HepG2 (cell line): ENCODE measurements at regions not wholly inside any gene's neighbourhood (a gene's known extent, or its start where the extent isn't known, plus 50 kb on each side); places are given as distances from the start of the nearest gene placed in this dataset.

Experiments used
- ATAC-seq: fragments of 200-7000 bp; cut with Tn5 transposase; 3 replicates; pipeline ENCODE4 v1.9.1; 2020; ENCODE audit warnings: mild to moderate bottlenecking, moderate library complexity
- BruUV-seq: library from RNA; stranded (reverse); fragments of 400-500 nt; replicated peaks from 2 replicates; lab custom pipeline; 2021; lab: Mats Ljungman, UMichigan
- CTCF ChIA-PET: fragments of 300-600 bp; formaldehyde crosslinking; extraction: SDS; loops from one replicate; lab custom pipeline; 2021; ENCODE audit warnings: low total read pairs, inconsistent platforms, low intra/inter-chr PET ratio; lab: Yijun Ruan, JAX
- POLR2A ChIA-PET: fragments of 350-600 bp; sonication (Branson Sonifier 250); formaldehyde crosslinking; loops from one replicate; lab custom pipeline; 2020; ENCODE audit warnings: antibody characterized with exemption, inconsistent platforms; lab: Yijun Ruan, JAX
- DNase-seq: peaks from one replicate; pipeline ENCODE4 v3.0.0-alpha.2; 2015; ENCODE audit warnings: low spot score
- FAIRE-seq: peaks from 3 replicates; lab custom pipeline; 2011; peaks lifted over from hg19 to GRCh38; lab: Jason Lieb, UNC
- H2AFZ ChIP-seq: one replicate; pipeline ENCODE4 v1.6.1; 2011; ENCODE audit warnings: low read length, inconsistent platforms
- H3K27ac ChIP-seq: fragments of 300-600 bp; 3 replicates; pipeline ENCODE4 v1.8.0; 2011; ENCODE audit warnings: mixed run types, mild to moderate bottlenecking, mixed read lengths, low read length, inconsistent platforms; ENCODE audit not compliant: insufficient read depth; ENCODE audit errors: extremely low read length
- H3K27me3 ChIP-seq, 2 experiments: fragments of 200-600 bp in 1 of 2; 2 replicates in 1 of 2; 3 replicates in 1 of 2; pipeline versions ENCODE4 v1.6.0 to v1.8.0; 2011; ENCODE audit warnings: low read length in 2 of 2, mild to moderate bottlenecking in 2 of 2, moderate library complexity in 2 of 2, inconsistent platforms in 1 of 2; ENCODE audit not compliant: insufficient read depth in 2 of 2, control insufficient read depth in 1 of 2
- H3K36me3 ChIP-seq, 2 experiments: fragments of 200-600 bp in 1 of 2; replicated peaks in 1 of 2; 2 replicates in 1 of 2; 3 replicates in 1 of 2; pipeline versions ENCODE4 v1.5.1 to v1.8.0; 2011; ENCODE audit warnings: low read length in 2 of 2, inconsistent platforms in 1 of 2; ENCODE audit not compliant: insufficient read depth in 2 of 2, control insufficient read depth in 1 of 2
- H3K4me1 ChIP-seq: 2 replicates; pipeline ENCODE4 v1.5.1; 2012; ENCODE audit warnings: low read length, inconsistent platforms; ENCODE audit not compliant: insufficient read depth
- H3K4me2 ChIP-seq: 2 replicates; pipeline ENCODE4 v1.6.0; 2011; ENCODE audit warnings: low read depth, low read length, inconsistent platforms
- H3K4me3 ChIP-seq, 3 experiments: fragments of 200-600 bp in 1 of 3; sonication (generic), shearing (Covaris generic) in 1 of 3; replicated peaks in 1 of 3; 2 replicates each; pipeline ENCODE4 v1.5.1; 2011 to 2016; ENCODE audit warnings: low read length in 3 of 3, inconsistent platforms in 2 of 3, low read depth in 2 of 3, mild to moderate bottlenecking in 2 of 3, control low read depth in 1 of 3, mixed read lengths in 1 of 3; ENCODE audit not compliant: insufficient read depth in 1 of 3
- H3K79me2 ChIP-seq: one replicate; pipeline ENCODE4 v1.6.1; 2011; ENCODE audit warnings: low read length, inconsistent platforms; ENCODE audit not compliant: insufficient read depth
- H3K9ac ChIP-seq: 2 replicates; pipeline ENCODE4 v1.6.0; 2011; ENCODE audit warnings: mild to moderate bottlenecking, low read depth, low read length, inconsistent platforms; ENCODE audit not compliant: insufficient read depth
- H3K9me3 ChIP-seq: 2 replicates; pipeline ENCODE4 v1.5.1; 2012; ENCODE audit warnings: mild to moderate bottlenecking, low read length
- H4K20me1 ChIP-seq: 2 replicates; pipeline ENCODE4 v1.6.0; 2011; ENCODE audit warnings: inconsistent platforms, mild to moderate bottlenecking, low read length, moderate library complexity; ENCODE audit not compliant: insufficient read depth
- MNT ChIP-seq: fragments of 450-650 bp; IDR thresholded peaks from 2 replicates; pipeline ENCODE4 v1.6.1; 2016
- NCOA2 ChIP-seq: sonication (generic); formaldehyde crosslinking; IDR thresholded peaks from 2 replicates; pipeline ENCODE4 v1.8.0; 2022; ENCODE audit warnings: inconsistent platforms
- PCBP2 ChIP-seq: fragments of 200-400 bp; formaldehyde crosslinking; optimal IDR thresholded peaks from 2 replicates; pipeline ENCODE3; 2018; ENCODE audit warnings: low read length, low read depth; ENCODE audit not compliant: poor library complexity, severe bottlenecking
- SIN3A ChIP-seq: IDR thresholded peaks from 2 replicates; pipeline ENCODE4 v1.6.1; 2011; ENCODE audit warnings: low read depth, mild to moderate bottlenecking, control low read depth, low read length, borderline replicate concordance
- SRSF1 ChIP-seq: fragments of 200-400 bp; formaldehyde crosslinking; optimal IDR thresholded peaks from 2 replicates; pipeline ENCODE3; 2017; ENCODE audit warnings: mild to moderate bottlenecking, low read depth, low read length, moderate library complexity
- SYNCRIP ChIP-seq: fragments of 200-400 bp; formaldehyde crosslinking; IDR thresholded peaks from 2 replicates; pipeline ENCODE4 v1.6.1; 2018; ENCODE audit warnings: mild to moderate bottlenecking, low read depth, low read length; ENCODE audit not compliant: insufficient read depth
- ZBTB20 ChIP-seq: sonication (generic); formaldehyde crosslinking; IDR thresholded peaks from 2 replicates; pipeline ENCODE4 v1.8.1; 2023; ENCODE audit warnings: missing genetic modification reagents, low read depth, mild to moderate bottlenecking, borderline replicate concordance
- ZFP1 ChIP-seq: IDR thresholded peaks from 2 replicates; pipeline ENCODE4 v1.6.1; 2016
- ZFP36 ChIP-seq: fragments of 150-350 bp; IDR thresholded peaks from 2 replicates; pipeline ENCODE4 v1.6.1; 2018; ENCODE audit warnings: borderline replicate concordance, low read length, low read depth; ENCODE audit not compliant: partially characterized antibody
- ZNF362 ChIP-seq: sonication (generic); formaldehyde crosslinking; IDR thresholded peaks from 2 replicates; pipeline ENCODE4 v1.4.0; 2020; ENCODE audit warnings: missing genetic modification reagents, mild to moderate bottlenecking, borderline replicate concordance
- ZNF83 ChIP-seq: sonication (generic); formaldehyde crosslinking; IDR thresholded peaks from 2 replicates; pipeline ENCODE4 v1.4.0; 2020; ENCODE audit warnings: missing genetic modification reagents, mild to moderate bottlenecking, borderline replicate concordance
- ZSCAN20 ChIP-seq: sonication (generic); formaldehyde crosslinking; IDR thresholded peaks from 2 replicates; pipeline ENCODE4 v1.4.0; 2020; ENCODE audit warnings: missing genetic modification reagents, mild to moderate bottlenecking, borderline replicate concordance
- WGBS: methylation state at CpG from one replicate; pipeline ENCODE4 v1.1.6; 2017; ENCODE audit warnings: low lambda C conversion rate; 5-methylcytosine and 5-hydroxymethylcytosine counted together
- in situ Hi-C: cut with HindIII; loops from 2 replicates; pipeline ENCODE4 v1.10.0; 2017; ENCODE audit warnings: low pct_unique_long_range_greater_than_20kb; ENCODE audit not compliant: extremely low pct_ligation_motif_present
- intact Hi-C: fragments of 100-400 bp; cut with micrococcal nuclease; formaldehyde crosslinking; loops from one replicate; pipeline ENCODE4 v1.10.0; 2022; ENCODE audit not compliant: unreplicated experiment

- ChIA-PET CTCF (no interaction called here), POLR2A (no interaction called here)
- Histone ChIP-seq H3K27ac (no peak overlapping the region), H3K4me3 (no peak overlapping the region), H3K79me2 (no peaks in the 10 kb centered on the region), H3K4me2 (no peak overlapping the region), H3K27me3 (no peaks in the 10 kb centered on the region), H4K20me1 (no peaks in the 10 kb centered on the region), H2AFZ (no peak overlapping the region), H3K9me3 (no peaks in the 10 kb centered on the region), H3K9ac (no peak overlapping the region), H3K4me1 (no peaks in the 10 kb centered on the region), H3K36me3 (no peaks in the 10 kb centered on the region)
- in situ Hi-C loops = no loop called here
- no TSS peak for BruUV-seq
- intact Hi-C loops = no loop called here
- DNase-seq (no peak), ATAC-seq (no peak), FAIRE-seq (no peak)
- 28% methylated on average over 5 of the region's 5 CpGs for WGBS
- TF ChIP-seq SRSF1 (no peak), MNT (peak; percentile 67)
Observed at GRCh38 chr6:54598787-54599313, 247.7 kb upstream of the FAM83B start.

- no peak for DNase-seq
- in situ Hi-C loops = no loop called here
- no peaks in the 10 kb centered on the region for H3K4me1 ChIP-seq
- H3K4me3 ChIP-seq = no peak overlapping the region
- no peaks in the 10 kb centered on the region for H3K79me2 ChIP-seq
- no peak overlapping the region for H3K4me2 ChIP-seq
- CTCF ChIA-PET = no interaction called here
- WGBS = under 1% methylated on average over 3 of the region's 3 CpGs
- no peak overlapping the region for H3K9ac ChIP-seq
- H4K20me1 ChIP-seq = no peaks in the 10 kb centered on the region
- TF ChIP-seq SYNCRIP = no peak
- TF ChIP-seq ZFP36 = no peak
- TF ChIP-seq ZSCAN20 (CRISPR knock-in tag) = no peak
- no peak for TF ChIP-seq NCOA2 (CRISPR knock-in tag)
- TF ChIP-seq PCBP2 = no peak
- no peak for TF ChIP-seq ZBTB20
- TF ChIP-seq ZNF83 = no peak
- no peak for TF ChIP-seq ZNF362
- TF ChIP-seq ZFP1 (CRISPR knock-in tag) = no peak
- no peak for TF ChIP-seq SIN3A
- no TSS peak for BruUV-seq
- intact Hi-C loops = no loop called here
- no peak overlapping the region for H2AFZ ChIP-seq
- POLR2A ChIA-PET = no interaction called here
- no peak for ATAC-seq
- no peak overlapping the region for H3K27ac ChIP-seq
- no peaks in the 10 kb centered on the region for H3K27me3 ChIP-seq
- no peak for FAIRE-seq
- no peaks in the 10 kb centered on the region for H3K36me3 ChIP-seq
- no peaks in the 10 kb centered on the region for H3K9me3 ChIP-seq
Observed at GRCh38 chr6:54601600-54602300, 244.8 kb upstream of the FAM83B start.
